ENCODE measurements at regions not wholly inside any gene's neighbourhood (a gene's known extent, or its start where the extent isn't known, plus 50 kb on each side); places are given as distances from the start of the nearest gene placed in this dataset.
A peak's percentile ranks its signal among the peaks of the same experiment; 100 is the strongest.

DNA sequence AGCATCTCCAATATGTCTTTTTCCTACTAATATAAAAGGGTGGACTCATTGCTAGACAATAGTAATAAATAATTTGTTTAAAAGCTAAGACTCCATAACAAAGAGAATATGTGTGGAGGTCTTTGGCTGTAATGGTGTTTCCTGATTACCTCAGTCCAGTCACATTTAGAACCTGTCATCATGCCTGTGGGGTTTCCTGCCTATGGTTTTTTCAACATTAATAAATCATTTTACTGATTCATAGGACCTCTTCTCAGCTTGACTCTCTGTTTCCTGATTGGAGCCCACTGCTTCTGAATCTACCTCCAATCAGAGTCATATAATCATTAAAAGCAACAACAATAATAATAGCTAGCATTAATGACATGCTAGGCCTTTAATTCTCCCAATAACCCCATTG lies 52.4 kb upstream of the GNAI1 start:
- TF ChIP-seq, protein P1, sequence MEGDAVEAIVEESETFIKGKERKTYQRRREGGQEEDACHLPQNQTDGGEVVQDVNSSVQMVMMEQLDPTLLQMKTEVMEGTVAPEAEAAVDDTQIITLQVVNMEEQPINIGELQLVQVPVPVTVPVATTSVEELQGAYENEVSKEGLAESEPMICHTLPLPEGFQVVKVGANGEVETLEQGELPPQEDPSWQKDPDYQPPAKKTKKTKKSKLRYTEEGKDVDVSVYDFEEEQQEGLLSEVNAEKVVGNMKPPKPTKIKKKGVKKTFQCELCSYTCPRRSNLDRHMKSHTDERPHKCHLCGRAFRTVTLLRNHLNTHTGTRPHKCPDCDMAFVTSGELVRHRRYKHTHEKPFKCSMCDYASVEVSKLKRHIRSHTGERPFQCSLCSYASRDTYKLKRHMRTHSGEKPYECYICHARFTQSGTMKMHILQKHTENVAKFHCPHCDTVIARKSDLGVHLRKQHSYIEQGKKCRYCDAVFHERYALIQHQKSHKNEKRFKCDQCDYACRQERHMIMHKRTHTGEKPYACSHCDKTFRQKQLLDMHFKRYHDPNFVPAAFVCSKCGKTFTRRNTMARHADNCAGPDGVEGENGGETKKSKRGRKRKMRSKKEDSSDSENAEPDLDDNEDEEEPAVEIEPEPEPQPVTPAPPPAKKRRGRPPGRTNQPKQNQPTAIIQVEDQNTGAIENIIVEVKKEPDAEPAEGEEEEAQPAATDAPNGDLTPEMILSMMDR (IDR thresholded peaks at IDR 0.05; ENCODE audit: insufficient read depth, missing control alignments) = no peak

DNA sequence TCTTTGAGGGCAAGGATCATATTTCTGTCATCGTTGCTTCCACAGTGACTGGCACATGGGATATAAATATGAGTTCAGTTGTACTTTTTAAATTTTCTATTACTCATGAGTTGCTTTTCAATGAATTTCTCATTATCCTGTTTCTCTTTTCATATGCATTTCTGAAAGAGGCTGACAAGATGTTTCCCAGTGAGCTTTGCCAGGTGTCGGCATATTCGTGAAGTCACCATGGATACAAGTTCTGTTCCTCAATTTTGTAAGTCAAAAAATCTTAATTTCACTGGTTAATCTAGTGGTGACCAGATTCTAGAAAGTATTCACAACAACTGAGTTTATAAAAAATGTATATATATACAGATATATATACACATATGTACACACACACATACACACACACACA lies 55.7 kb upstream of the GNAI1 start:
- TF ChIP-seq, protein P1 (IDR thresholded peaks at IDR 0.05; ENCODE audit: insufficient read depth, missing control alignments) = no peak
- DNase-seq (ENCODE audit: insufficient read length, low spot score) (no peak), FAIRE-seq (no peak)

More for the DNA sequence above, 52.4 kb upstream of the GNAI1 start:
- DNase-seq (ENCODE audit: insufficient read length, low spot score) (no peak), FAIRE-seq (no peak)

DNA sequence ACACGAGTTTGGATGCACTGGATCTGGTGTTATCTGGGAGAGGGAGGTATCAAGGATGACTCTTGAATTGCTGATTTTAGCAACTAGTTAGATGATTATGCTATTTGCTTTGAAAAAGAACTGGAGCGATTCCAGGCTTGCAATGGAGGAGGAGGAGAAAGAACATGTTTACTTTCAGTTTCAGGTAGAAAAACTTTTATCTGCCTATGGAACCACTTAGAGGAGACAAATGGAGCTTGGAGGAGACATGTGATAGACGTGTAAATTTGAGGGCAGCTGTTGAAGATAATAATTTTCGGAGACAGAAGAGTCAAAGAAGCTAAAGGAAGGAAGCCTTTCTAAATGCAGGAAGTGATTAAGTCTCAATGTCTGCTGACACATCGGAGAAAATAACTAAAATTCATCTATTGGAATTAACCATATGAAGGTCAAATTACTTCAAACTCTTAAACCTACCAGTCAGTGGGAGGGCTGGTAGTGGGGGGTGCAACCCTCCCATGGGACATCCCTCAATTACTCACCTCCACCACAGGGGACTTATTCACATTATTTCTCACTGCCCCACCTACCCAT lies 56.4 kb upstream of the GNAI1 start:
- FAIRE-seq = no peak
- TF ChIP-seq, protein P1 (IDR thresholded peaks at IDR 0.05; ENCODE audit: insufficient read depth, missing control alignments) = no peak

DNA sequence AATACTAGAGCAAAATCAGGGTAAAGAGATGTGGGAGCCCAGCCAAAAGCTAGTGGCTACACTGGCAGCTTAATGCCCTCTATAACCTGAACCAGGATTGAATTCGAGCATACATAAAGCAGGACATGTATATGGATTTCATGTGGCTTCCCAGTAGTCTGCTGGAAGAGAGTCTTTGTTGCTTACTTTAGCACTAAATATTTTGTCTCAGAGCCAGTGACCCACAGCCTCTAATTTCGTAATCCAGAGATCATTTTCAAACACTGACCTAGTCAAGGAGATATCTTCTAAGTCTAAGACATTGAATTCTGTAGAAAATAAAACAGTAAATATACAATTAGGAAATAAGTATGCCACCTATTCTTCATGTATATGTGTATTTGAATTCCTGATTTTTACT lies 64.2 kb upstream of the GNAI1 start:
- TF ChIP-seq, protein P1 (IDR thresholded peaks at IDR 0.05; ENCODE audit: insufficient read depth, missing control alignments) = no peak
- DNase-seq (ENCODE audit: insufficient read length, low spot score) (no peak), FAIRE-seq (no peak)

More for the DNA sequence above, 56.4 kb upstream of the GNAI1 start:
- DNase-seq (ENCODE audit: insufficient read length, low spot score) = no peak

DNA sequence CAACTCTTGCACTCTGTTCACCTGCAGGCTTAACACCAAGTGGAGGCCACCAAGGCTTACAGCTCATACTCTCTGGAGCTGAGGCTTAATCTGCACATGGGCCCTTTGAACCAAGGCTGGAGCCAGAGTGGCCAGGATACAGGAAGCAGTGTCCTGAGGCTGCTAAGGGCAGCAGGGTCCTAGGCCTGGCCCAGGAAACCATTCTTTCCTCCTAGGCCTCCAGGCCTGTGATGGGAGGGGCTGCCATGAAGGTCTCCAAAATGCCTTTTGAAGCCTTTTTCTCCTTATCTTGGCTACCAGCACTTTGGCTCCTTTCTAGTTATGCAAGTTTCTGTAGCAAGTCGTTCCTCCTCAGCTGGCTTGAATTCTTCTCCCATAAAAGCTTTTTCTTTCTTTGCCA lies 68.0 kb upstream of the GNAI1 start:
- no peak for FAIRE-seq
- TF ChIP-seq, protein P1 (IDR thresholded peaks at IDR 0.05; ENCODE audit: insufficient read depth, missing control alignments) = no peak
- no peak for DNase-seq (ENCODE audit: insufficient read length, low spot score)

DNA sequence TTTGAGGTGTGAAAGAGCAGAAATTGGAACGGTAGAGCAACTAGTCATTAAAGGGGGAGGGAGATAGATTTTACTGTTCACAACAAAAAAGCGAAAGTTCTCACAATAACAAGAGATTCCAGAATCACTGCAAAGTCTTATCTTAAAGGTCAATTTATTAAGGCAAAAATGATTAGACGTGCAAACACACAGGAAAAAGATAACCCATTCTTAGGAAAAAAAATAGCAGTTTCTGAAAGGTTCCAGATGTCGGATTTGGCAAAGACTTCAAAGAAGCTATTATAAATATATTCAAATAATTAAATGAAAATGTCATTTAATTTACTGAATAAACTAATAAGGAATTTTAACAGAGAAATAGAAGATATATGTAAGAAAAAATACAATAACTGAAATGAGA lies 70.8 kb upstream of the GNAI1 start:
- no peak for FAIRE-seq
- DNase-seq (ENCODE audit: insufficient read length, low spot score) = no peak
- TF ChIP-seq, protein P1 (IDR thresholded peaks at IDR 0.05; ENCODE audit: insufficient read depth, missing control alignments) = no peak

DNA sequence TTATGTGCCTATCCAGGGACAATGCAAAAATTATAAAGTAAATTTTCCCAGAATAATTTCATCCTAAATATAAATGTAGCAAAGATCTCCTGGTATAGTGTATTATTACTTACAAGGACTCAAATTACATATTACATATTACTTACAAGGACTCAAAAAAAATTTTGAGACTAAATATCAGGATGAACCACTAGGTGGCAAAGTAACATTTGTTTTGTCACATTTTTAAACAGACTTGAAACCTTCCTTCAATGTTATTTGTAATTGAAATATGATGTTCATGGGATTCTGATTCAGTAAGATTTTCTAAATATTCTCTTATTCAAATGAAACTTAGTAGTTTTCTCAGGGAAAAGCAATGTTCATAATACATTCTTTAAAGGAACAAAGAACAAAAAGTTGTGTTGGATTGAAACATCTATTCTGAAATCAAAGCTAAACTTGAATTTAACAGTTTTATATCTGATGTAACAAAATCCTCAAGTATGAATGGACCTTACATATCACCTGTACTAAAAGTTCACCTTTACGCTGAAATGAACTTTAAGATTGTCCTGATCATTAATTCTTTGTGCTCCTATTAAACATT lies 74.3 kb upstream of the GNAI1 start:
- DNase-seq (ENCODE audit: insufficient read length, low spot score) = no peak
- peak; percentile 84 for FAIRE-seq
- TF ChIP-seq, protein P1 (IDR thresholded peaks at IDR 0.05; ENCODE audit: insufficient read depth, missing control alignments) = peak; percentile 61
